ENCODE measurements at regions not wholly inside any gene's neighbourhood (a gene's known extent, or its start where the extent isn't known, plus 50 kb on each side); places are given as distances from the start of the nearest gene placed in this dataset.
"Not testable (repeated sequence)": the region's sequence is repeated elsewhere in the genome, so short reads cannot be mapped to it uniquely, and the experiment has no call there.

GRCh38 chr1:147103416-147104155 lies 68.7 kb downstream of the PRKAB2 start:
- intact Hi-C loops (cut with micrococcal nuclease); H3K9me3 Mint-ChIP-seq; CTCF ChIA-PET; H3K27ac Mint-ChIP-seq; H3K27me3 Mint-ChIP-seq (ENCODE audit: low read depth); H3K36me3 Mint-ChIP-seq (ENCODE audit: low read depth); H3K4me3 Mint-ChIP-seq; H3K4me1 Mint-ChIP-seq (ENCODE audit: low read depth); DNase-seq: not testable (repeated sequence)

DNA sequence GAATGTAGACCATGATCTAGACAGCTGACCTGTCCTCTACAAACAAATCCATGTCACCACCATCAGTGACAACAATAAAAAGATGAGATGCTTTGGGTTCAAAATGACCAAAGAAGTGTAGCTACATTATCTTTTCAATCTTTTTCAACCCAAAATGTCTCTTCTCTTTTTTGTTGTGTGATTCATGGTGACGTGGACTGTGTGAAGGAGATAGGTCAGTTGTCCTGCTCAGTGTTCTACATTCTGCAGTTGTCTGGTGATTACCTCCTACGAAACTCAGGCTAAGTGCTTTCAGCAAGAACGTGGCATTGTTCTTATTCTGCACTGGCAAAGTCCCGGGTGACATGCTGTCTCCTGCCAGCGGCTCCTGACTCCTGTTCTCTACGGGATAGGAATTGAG lies 73.1 kb downstream of the PRKAB2 start:
- H3K4me1 Mint-ChIP-seq (ENCODE audit: low read depth): peaks cover 3% of the 10 kb centered on the region
- CTCF ChIA-PET: no interaction called here
- no peak for DNase-seq
- H3K36me3 Mint-ChIP-seq (ENCODE audit: low read depth): no peaks in the 10 kb centered on the region
- H3K27ac Mint-ChIP-seq: no peak overlapping the region
- H3K9me3 Mint-ChIP-seq: no peaks in the 10 kb centered on the region
- intact Hi-C loops (cut with micrococcal nuclease): no loop called here
- no peaks in the 10 kb centered on the region for H3K27me3 Mint-ChIP-seq (ENCODE audit: low read depth)
- H3K4me3 Mint-ChIP-seq: no peak overlapping the region

GRCh38 chr1:147098338-147098973 lies 73.8 kb downstream of the PRKAB2 start:
- intact Hi-C loops (cut with micrococcal nuclease); H3K4me3 Mint-ChIP-seq; H3K4me1 Mint-ChIP-seq (ENCODE audit: low read depth); H3K27me3 Mint-ChIP-seq (ENCODE audit: low read depth); H3K9me3 Mint-ChIP-seq; H3K36me3 Mint-ChIP-seq (ENCODE audit: low read depth); H3K27ac Mint-ChIP-seq: not testable (repeated sequence)
- CTCF ChIA-PET: interaction anchor here (0.8 kb wide), 1 partner anchor 144 kb away, joined by 3 read pairs; the partner anchor contains the start of gene CHD1L
- peak; percentile 49 for DNase-seq

- H3K36me3 Mint-ChIP-seq (ENCODE audit: low read depth): no peaks in the 10 kb centered on the region
- no peak overlapping the region for H3K4me3 Mint-ChIP-seq
- no peaks in the 10 kb centered on the region for H3K9me3 Mint-ChIP-seq
- no peak for DNase-seq
- no peak overlapping the region for H3K27ac Mint-ChIP-seq
- H3K27me3 Mint-ChIP-seq (ENCODE audit: low read depth): peaks cover 3% of the 10 kb centered on the region
- intact Hi-C loops (cut with micrococcal nuclease): no loop called here
- H3K4me1 Mint-ChIP-seq (ENCODE audit: low read depth): peaks cover 3% of the 10 kb centered on the region
- CTCF ChIA-PET: no interaction called here
Measured at GRCh38 chr1:147095691-147096090, 76.6 kb downstream of the PRKAB2 start.

- Mint-ChIP-seq H3K4me3 (no peak overlapping the region), H3K9me3 (peaks cover 2% of the 10 kb centered on the region), H3K36me3 (ENCODE audit: low read depth) (no peaks in the 10 kb centered on the region), H3K27ac (no peak overlapping the region), H3K4me1 (ENCODE audit: low read depth) (peaks cover 12% of the 10 kb centered on the region), H3K27me3 (ENCODE audit: low read depth) (peaks cover 3% of the 10 kb centered on the region)
- CTCF ChIA-PET: no interaction called here
- no peak for DNase-seq
- intact Hi-C loops (cut with micrococcal nuclease): no loop called here
Measured at GRCh38 chr1:147091801-147092200, 80.5 kb downstream of the PRKAB2 start.

DNA sequence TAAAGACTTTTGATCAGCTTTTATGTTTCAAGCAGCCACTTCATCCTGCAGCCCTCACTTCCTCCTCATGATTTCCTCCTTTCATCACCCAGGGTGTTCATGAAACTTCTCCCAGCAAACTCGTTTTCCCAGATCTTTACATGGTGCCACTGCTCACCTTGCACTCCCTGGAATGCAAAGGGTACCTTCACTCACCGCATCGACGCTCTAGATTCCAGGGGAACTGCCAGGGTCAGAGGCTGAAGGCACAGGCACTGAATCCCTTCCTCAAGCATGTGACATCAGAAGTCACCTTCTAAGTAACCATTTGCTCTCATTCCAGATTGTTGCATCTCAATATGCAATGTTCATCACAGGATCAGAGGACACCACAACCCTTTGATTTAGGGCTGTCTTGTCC lies 82.8 kb downstream of the PRKAB2 start:
- Mint-ChIP-seq H3K27ac (no peak overlapping the region), H3K27me3 (ENCODE audit: low read depth) (peaks cover 7% of the 10 kb centered on the region), H3K4me3 (no peak overlapping the region), H3K9me3 (peaks cover 5% of the 10 kb centered on the region), H3K4me1 (ENCODE audit: low read depth) (peaks cover 16% of the 10 kb centered on the region), H3K36me3 (ENCODE audit: low read depth) (peaks cover 4% of the 10 kb centered on the region)
- CTCF ChIA-PET: no interaction called here
- DNase-seq: no peak
- intact Hi-C loops (cut with micrococcal nuclease): loop anchor here (10.0 kb wide), 3 partner anchors 155 to 715 kb away; partner anchors contain the start of gene NBPF12

GRCh38 chr1:147086129-147086528 lies 86.1 kb downstream of the PRKAB2 start:
- Mint-ChIP-seq H3K27me3 (ENCODE audit: low read depth) (peaks cover 19% of the 10 kb centered on the region), H3K36me3 (ENCODE audit: low read depth) (peaks cover 4% of the 10 kb centered on the region), H3K27ac (no peak overlapping the region), H3K4me1 (ENCODE audit: low read depth) (peaks cover 31% of the 10 kb centered on the region), H3K9me3 (peaks cover 5% of the 10 kb centered on the region), H3K4me3 (no peak overlapping the region)
- no peak for DNase-seq
- CTCF ChIA-PET: no interaction called here
- intact Hi-C loops (cut with micrococcal nuclease): loop anchor here (10.0 kb wide), 3 partner anchors 151 to 711 kb away; partner anchors contain the start of gene NBPF12

DNA sequence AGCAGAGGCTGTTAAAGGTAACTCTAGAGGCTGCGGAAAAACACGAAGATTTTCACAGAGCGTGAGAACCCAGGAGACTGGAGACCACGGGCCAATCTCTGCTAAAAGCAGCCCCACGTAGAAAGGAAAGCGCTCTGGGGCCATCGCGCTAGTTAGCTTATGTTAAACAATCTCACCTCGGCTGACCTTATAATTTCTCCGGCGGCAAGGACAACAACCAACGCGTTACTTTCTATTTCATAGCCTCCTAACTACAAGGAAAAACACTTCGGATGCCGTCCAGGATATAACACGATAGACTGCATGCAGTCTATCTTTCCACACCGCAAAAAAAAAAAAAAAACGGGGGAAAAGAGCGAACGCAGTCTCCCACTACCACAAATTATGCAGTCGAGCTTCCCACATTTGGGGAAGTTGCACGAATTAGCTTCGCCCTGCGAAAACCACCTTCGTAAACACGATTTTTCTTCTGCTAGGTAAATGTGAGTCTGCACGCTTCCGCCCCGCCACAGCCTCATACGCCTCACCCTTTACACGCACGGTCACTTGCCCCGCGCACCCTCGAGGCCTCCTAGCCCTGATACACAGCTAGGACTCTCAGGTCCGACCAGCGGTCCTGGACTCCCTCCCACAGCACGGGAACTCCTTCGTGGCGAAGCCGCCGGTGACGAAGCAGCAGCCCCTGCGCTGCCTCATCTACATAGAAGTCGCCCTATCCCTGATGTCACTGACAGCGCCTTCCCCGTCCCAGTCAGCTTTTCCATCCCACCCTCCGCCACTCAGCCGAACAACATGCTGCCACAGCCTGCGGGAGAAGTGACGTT lies 87.8 kb downstream of the PRKAB2 start:
- DNase-seq: peak; percentile 96
- Mint-ChIP-seq H3K4me3 (peak overlapping the region; percentile 92), H3K27me3 (ENCODE audit: low read depth) (peaks cover 35% of the 10 kb centered on the region), H3K36me3 (ENCODE audit: low read depth) (peaks cover 4% of the 10 kb centered on the region), H3K9me3 (peaks cover 5% of the 10 kb centered on the region), H3K4me1 (ENCODE audit: low read depth) (peaks cover 44% of the 10 kb centered on the region), H3K27ac (peak overlapping the region; percentile 100)
- CTCF ChIA-PET: no interaction called here
- intact Hi-C loops (cut with micrococcal nuclease): loop anchor here (1.0 to 10.0 kb wide), 6 partner anchors 38 to 710 kb away; partner anchors contain the start of genes CHD1L, NBPF12 and PRKAB2

DNA sequence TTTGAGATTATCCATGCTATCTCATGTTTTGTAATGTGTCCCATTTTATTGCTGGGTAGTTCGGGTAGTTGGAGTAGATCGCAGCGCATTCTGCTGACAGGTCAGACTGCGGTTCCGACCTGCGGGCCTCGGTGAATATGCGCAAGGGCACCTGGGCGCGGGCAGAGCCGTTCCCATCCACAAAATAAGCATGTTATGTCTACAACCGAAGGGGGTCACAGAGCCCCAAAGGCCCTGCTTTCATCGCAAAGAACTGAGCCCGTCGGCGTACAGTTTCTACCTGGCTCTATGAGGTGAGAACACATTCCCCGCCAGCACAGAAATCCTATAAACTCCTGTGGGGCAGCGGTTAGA lies 88.4 kb downstream of the PRKAB2 start:
- intact Hi-C loops (cut with micrococcal nuclease): loop anchor here (1.0 to 10.0 kb wide), 5 partner anchors 88 to 709 kb away; partner anchors contain the start of genes CHD1L, NBPF12 and PRKAB2
- peaks cover 46% of the 10 kb centered on the region for H3K4me1 Mint-ChIP-seq (ENCODE audit: low read depth)
- peak overlapping the region; percentile 100 for H3K27ac Mint-ChIP-seq
- peak overlapping the region; percentile 92 for H3K4me3 Mint-ChIP-seq
- H3K27me3 Mint-ChIP-seq (ENCODE audit: low read depth): peaks cover 41% of the 10 kb centered on the region
- H3K36me3 Mint-ChIP-seq (ENCODE audit: low read depth): peaks cover 4% of the 10 kb centered on the region
- no peak for DNase-seq
- CTCF ChIA-PET: no interaction called here
- H3K9me3 Mint-ChIP-seq: peaks cover 5% of the 10 kb centered on the region

DNA sequence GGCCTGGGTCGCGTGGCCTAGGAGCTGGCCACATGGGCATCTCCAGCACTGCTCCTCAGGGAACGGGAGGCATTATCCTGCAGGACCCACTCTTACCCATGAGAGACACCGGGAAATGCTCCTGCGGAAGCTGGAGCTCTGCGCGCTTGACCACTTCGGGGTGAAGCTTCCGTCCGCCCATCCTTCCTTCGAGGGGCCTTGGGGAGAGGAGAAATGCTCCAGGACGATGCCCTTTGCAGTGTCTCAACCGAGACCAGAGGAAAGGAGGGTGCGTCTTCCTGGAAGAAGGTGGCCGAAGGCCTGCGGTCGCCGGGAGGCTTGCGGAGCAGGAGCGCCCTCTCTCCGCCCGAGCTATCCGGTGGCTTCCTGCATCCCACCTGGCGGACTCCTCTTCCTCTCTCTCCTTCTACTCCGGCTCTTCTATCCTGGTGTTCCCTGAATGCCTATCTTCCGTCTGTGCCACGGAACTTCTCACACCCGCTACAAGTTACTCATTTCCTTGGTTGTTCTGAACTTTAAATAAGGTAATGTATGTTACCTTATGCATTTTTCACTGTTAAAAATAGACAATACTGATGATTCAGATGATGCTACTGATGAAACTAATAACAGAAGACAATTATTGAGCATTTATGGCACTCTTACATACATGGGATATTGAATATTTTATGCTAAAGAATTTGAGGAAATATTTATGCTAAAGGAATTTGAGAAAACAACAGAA lies 91.4 kb downstream of the PRKAB2 start:
- no peaks in the 10 kb centered on the region for H3K9me3 Mint-ChIP-seq
- peak overlapping the region; percentile 18 for H3K27ac Mint-ChIP-seq
- peaks cover 64% of the 10 kb centered on the region for H3K27me3 Mint-ChIP-seq (ENCODE audit: low read depth)
- H3K4me1 Mint-ChIP-seq (ENCODE audit: low read depth): peaks cover 46% of the 10 kb centered on the region
- CTCF ChIA-PET: interaction anchor here (0.8 to 1.4 kb wide), 5 partner anchors 34 to 169 kb away, joined by 3 to 5 read pairs (median 4); partner anchors contain the start of gene CHD1L
- peak; percentile 33 for DNase-seq
- peak overlapping the region; percentile 69 for H3K4me3 Mint-ChIP-seq
- intact Hi-C loops (cut with micrococcal nuclease): loop anchor here (10.0 kb wide), 3 partner anchors 146 to 706 kb away; partner anchors contain the start of gene NBPF12
- H3K36me3 Mint-ChIP-seq (ENCODE audit: low read depth): peaks cover 4% of the 10 kb centered on the region

GRCh38 chr1:147080006-147080661 lies 92.1 kb downstream of the PRKAB2 start:
- intact Hi-C loops (cut with micrococcal nuclease): loop anchor here (10.0 kb wide), 3 partner anchors 145 to 705 kb away; partner anchors contain the start of gene NBPF12
- peak overlapping the region; percentile 69 for H3K4me3 Mint-ChIP-seq
- H3K9me3 Mint-ChIP-seq: no peaks in the 10 kb centered on the region
- DNase-seq: peak; percentile 47
- H3K27ac Mint-ChIP-seq: peak overlapping the region; percentile 43
- peaks cover 68% of the 10 kb centered on the region for H3K27me3 Mint-ChIP-seq (ENCODE audit: low read depth)
- CTCF ChIA-PET: interaction anchor here (0.8 to 1.4 kb wide), 5 partner anchors 34 to 169 kb away, joined by 3 to 5 read pairs (median 4); partner anchors contain the start of gene CHD1L
- H3K36me3 Mint-ChIP-seq (ENCODE audit: low read depth): peaks cover 4% of the 10 kb centered on the region
- peaks cover 46% of the 10 kb centered on the region for H3K4me1 Mint-ChIP-seq (ENCODE audit: low read depth)

Measured in activated naive CD4-positive, alpha-beta T cell treated with anti-CD3 and anti-CD28 coated beads for 36 hours (primary cell).